ENCODE measurements at regions not wholly inside any gene's neighbourhood (a gene's known extent, or its start where the extent isn't known, plus 50 kb on each side); places are given as distances from the start of the nearest gene placed in this dataset.

DNA sequence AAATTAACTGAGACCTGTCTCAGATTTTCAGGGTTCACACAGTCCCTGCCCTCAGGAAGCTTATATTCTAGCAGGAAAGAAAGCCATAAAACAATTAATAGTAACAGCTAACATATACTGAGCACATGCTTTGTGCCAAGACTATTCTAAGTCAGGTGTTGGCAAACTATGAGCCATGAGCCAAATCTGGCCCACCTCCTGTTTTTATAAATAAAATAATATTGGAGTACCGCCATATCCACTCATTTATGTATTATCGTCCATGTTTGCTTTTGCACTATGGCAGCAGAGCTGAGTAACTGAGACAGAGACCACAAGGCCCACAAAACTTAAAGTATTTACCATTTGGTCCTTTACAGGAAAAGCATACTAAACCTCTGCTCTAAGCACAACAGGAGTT lies 83.3 kb upstream of the TRIO start:
- ChIA-PET POLR2A (ENCODE audit: low non-redundant PET) (no interaction called here), CTCF (no interaction called here)
- no peak for DNase-seq (ENCODE audit: low spot score)
- TF ChIP-seq, protein P1, sequence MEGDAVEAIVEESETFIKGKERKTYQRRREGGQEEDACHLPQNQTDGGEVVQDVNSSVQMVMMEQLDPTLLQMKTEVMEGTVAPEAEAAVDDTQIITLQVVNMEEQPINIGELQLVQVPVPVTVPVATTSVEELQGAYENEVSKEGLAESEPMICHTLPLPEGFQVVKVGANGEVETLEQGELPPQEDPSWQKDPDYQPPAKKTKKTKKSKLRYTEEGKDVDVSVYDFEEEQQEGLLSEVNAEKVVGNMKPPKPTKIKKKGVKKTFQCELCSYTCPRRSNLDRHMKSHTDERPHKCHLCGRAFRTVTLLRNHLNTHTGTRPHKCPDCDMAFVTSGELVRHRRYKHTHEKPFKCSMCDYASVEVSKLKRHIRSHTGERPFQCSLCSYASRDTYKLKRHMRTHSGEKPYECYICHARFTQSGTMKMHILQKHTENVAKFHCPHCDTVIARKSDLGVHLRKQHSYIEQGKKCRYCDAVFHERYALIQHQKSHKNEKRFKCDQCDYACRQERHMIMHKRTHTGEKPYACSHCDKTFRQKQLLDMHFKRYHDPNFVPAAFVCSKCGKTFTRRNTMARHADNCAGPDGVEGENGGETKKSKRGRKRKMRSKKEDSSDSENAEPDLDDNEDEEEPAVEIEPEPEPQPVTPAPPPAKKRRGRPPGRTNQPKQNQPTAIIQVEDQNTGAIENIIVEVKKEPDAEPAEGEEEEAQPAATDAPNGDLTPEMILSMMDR (conservative IDR thresholded peaks at IDR 0.05; ENCODE audit: low read depth, low read length), result no peak
- TF ChIP-seq EZH2 (IDR thresholded peaks at IDR 0.05; ENCODE audit: borderline replicate concordance, low read depth, low read length, poor library complexity, severe bottlenecking), result no peak
- H3K27me3 ChIP-seq (replicated peaks; ENCODE audit: insufficient read depth, low read depth, low read length, poor library complexity), result no peaks in the 10 kb centered on the region
- no peaks in the 10 kb centered on the region for H3K9me3 ChIP-seq (ENCODE audit: low read depth, low read length, poor library complexity, severe bottlenecking)
- H3K4me3 ChIP-seq (ENCODE audit: low read depth, low read length, poor library complexity, severe bottlenecking), result no peak overlapping the region
- no peak overlapping the region for H3K27ac ChIP-seq (ENCODE audit: low read depth, low read length, poor library complexity, severe bottlenecking)
- no peaks in the 10 kb centered on the region for H3K4me1 ChIP-seq (ENCODE audit: insufficient read depth, low read length, poor library complexity, severe bottlenecking)
- intact Hi-C loops (cut with micrococcal nuclease; ENCODE audit: unreplicated experiment), result no loop called here
- BruUV-seq (replicated peaks), result no TSS peak
- no peaks in the 10 kb centered on the region for H3K36me3 ChIP-seq (ENCODE audit: insufficient read depth, low read length, poor library complexity, severe bottlenecking)

DNA sequence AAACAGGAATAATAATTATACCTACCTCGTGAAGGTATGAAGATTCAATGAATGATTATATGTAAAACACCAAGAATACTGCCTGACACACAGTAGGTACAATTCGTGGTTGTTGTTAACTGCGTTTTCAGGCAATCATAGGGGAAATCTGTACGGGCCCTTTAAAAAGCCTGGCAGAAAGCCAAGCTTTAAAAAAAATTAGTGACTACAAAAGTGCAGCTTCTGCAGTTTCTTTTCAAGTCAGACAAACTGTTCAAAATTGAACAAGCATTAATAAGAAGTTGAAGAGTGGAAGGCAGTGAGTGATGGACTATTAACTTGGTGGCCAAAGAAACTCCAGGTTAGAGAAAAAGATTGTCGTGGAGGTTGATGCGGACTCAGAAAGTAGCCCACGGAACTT lies 85.9 kb upstream of the TRIO start:
- Histone ChIP-seq H3K9me3 (ENCODE audit: low read depth, low read length, poor library complexity, severe bottlenecking) (no peaks in the 10 kb centered on the region), H3K27ac (ENCODE audit: low read depth, low read length, poor library complexity, severe bottlenecking) (no peak overlapping the region), H3K4me3 (ENCODE audit: low read depth, low read length, poor library complexity, severe bottlenecking) (no peak overlapping the region), H3K36me3 (ENCODE audit: insufficient read depth, low read length, poor library complexity, severe bottlenecking) (no peaks in the 10 kb centered on the region), H3K27me3 (replicated peaks; ENCODE audit: insufficient read depth, low read depth, low read length, poor library complexity) (no peaks in the 10 kb centered on the region), H3K4me1 (ENCODE audit: insufficient read depth, low read length, poor library complexity, severe bottlenecking) (no peaks in the 10 kb centered on the region)
- TF ChIP-seq, protein P1 (conservative IDR thresholded peaks at IDR 0.05; ENCODE audit: low read depth, low read length), result no peak
- no peak for TF ChIP-seq EZH2 (IDR thresholded peaks at IDR 0.05; ENCODE audit: borderline replicate concordance, low read depth, low read length, poor library complexity, severe bottlenecking)
- no TSS peak for BruUV-seq (replicated peaks)
- no peak for DNase-seq (ENCODE audit: low spot score)
- ChIA-PET CTCF (no interaction called here), POLR2A (ENCODE audit: low non-redundant PET) (no interaction called here)
- intact Hi-C loops (cut with micrococcal nuclease; ENCODE audit: unreplicated experiment), result no loop called here

DNA sequence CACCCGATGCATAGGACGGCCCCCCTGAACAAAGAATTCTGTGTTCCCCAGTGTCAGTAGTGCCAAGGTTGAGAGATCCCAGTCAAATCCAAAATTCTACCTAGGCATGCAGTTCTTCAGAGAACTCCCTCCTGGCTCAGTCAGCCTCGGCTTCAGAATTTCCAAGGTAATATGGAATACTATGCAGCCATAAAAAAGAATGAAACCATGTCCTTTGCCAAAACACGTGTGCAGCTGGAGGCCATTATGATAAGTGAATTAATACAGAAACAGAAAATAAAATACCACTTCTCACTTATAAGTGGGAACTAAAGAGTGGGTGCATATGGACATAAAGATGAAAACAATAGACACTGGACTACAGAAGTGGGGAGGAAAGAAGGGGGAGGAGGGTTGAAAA lies 87.1 kb upstream of the TRIO start:
- TF ChIP-seq, protein P1 (conservative IDR thresholded peaks at IDR 0.05; ENCODE audit: low read depth, low read length), result no peak
- no peak for TF ChIP-seq EZH2 (IDR thresholded peaks at IDR 0.05; ENCODE audit: borderline replicate concordance, low read depth, low read length, poor library complexity, severe bottlenecking)
- Histone ChIP-seq H3K36me3 (ENCODE audit: insufficient read depth, low read length, poor library complexity, severe bottlenecking) (no peaks in the 10 kb centered on the region), H3K27ac (ENCODE audit: low read depth, low read length, poor library complexity, severe bottlenecking) (no peak overlapping the region), H3K9me3 (ENCODE audit: low read depth, low read length, poor library complexity, severe bottlenecking) (no peaks in the 10 kb centered on the region), H3K4me3 (ENCODE audit: low read depth, low read length, poor library complexity, severe bottlenecking) (no peak overlapping the region), H3K4me1 (ENCODE audit: insufficient read depth, low read length, poor library complexity, severe bottlenecking) (no peaks in the 10 kb centered on the region), H3K27me3 (replicated peaks; ENCODE audit: insufficient read depth, low read depth, low read length, poor library complexity) (no peaks in the 10 kb centered on the region)
- POLR2A ChIA-PET (ENCODE audit: low non-redundant PET), result no interaction called here
- BruUV-seq (replicated peaks), result no TSS peak
- intact Hi-C loops (cut with micrococcal nuclease; ENCODE audit: unreplicated experiment), result no loop called here
- no peak for DNase-seq (ENCODE audit: low spot score)
- CTCF ChIA-PET, result no interaction called here
